Body of pancreas (tissue), 4 donors: ENCODE measurements at regions not wholly inside any gene's neighbourhood (a gene's known extent, or its start where the extent isn't known, plus 50 kb on each side); places are given as distances from the start of the nearest gene placed in this dataset.

ENCODE experiments used
- ATAC-seq: fragments of 150-250 bp; one replicate; pipeline ENCODE4 v1.9.1; 2016
- DNase-seq, 4 donors: peaks; one replicate each; pipeline ENCODE4 v3.0.0-alpha.2; 2019
- H3K27ac ChIP-seq, 4 donors: fragments of 200-600 bp; sonication (generic); 1 replicate in 3 of 4; 2 replicates in 1 of 4; pipeline versions ENCODE4 v1.5.1 to v1.6.1; 2016 to 2019; ENCODE audit warnings: mild to moderate bottlenecking in 1 of 4, mixed read lengths in 1 of 4, moderate library complexity in 1 of 4
- H3K27me3 ChIP-seq, 2 donors: fragments of 200-600 bp; sonication (generic); one replicate each; pipeline ENCODE4 v1.6.0; 2016; ENCODE audit warnings: mild to moderate bottlenecking in 1 of 2
- H3K36me3 ChIP-seq, 2 donors: fragments of 200-600 bp; sonication (generic); replicated peaks in 1 of 2; 2 replicates each; pipeline ENCODE4 v1.5.1; 2016; ENCODE audit warnings: low read depth in 2 of 2; ENCODE audit not compliant: insufficient read depth in 1 of 2
- H3K4me1 ChIP-seq: fragments of 200-600 bp; sonication (generic); one replicate; pipeline ENCODE4 v1.6.0; 2016
- H3K4me3 ChIP-seq, 2 donors: fragments of 200-600 bp; sonication (generic); 1 replicate in 1 of 2; 2 replicates in 1 of 2; pipeline ENCODE4 v1.5.1; 2016 to 2019
- H3K9me3 ChIP-seq, 3 donors: fragments of 200-600 bp; sonication (generic); 1 replicate in 2 of 3; 2 replicates in 1 of 3; pipeline ENCODE4 v1.5.1; 2016
- POLR2A ChIP-seq, 3 donors: fragments of 450-650 bp; IDR thresholded peaks; one replicate each; pipeline ENCODE4 v1.6.1; 2016; ENCODE audit warnings: antibody characterized with exemption in 3 of 3, mild to moderate bottlenecking in 2 of 3
- WGBS, 2 donors: methylation state at CpG; one replicate each; pipeline ENCODE4 v1.1.5; 2017; 5-methylcytosine and 5-hydroxymethylcytosine counted together
- intact Hi-C: fragments of 100-400 bp; cut with DNase I; formaldehyde crosslinking; loops from one replicate; pipeline ENCODE4 v1.15.1; 2023
- TF ChIP-seq, protein P1 (sequence below), 7 experiments: fragments of 450-650 bp in 4 of 7; fragments of 200-600 bp in 3 of 7; sonication (generic) in 3 of 7; IDR thresholded peaks; one replicate each; pipeline ENCODE4 v1.5.1; 2016 to 2019; ENCODE audit warnings: antibody characterized with exemption in 7 of 7

DNA sequence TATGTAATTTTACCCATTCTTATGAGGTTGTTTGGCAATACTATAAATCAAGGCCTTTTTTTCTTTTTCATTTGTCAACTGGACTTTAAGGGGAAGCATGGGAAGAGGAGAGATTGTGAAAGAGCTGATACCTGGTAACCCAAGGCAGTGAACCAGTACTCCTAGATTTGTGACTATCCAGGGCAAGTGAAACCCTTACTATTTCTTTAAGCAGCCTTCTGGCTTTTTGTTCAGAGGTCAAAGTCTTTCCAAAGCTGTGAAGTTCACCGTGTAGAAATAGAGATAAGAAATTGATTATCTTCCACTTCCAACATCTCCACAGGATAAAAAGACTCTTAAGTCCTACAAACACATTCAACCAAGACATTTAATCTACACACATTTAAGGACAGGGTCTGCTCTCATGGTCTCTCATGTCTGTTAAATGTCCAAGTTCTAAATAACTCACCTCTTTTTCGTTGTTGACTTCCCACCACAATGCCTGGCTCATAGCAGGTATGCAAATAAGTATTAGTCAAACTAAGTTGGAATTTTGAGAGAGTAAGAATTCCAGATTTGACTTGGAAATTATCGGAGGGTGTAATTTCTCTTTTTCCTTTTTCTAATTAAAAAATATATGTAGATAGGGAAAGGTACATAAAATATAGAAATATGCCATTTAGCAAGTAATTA, 485.8 kb downstream of the STK39 start:
- Histone ChIP-seq H3K4me3 (no peak overlapping the region), H3K27ac (peak overlapping the region in 1 of 4 donors; percentile 32), H3K9me3 (no peaks in the 10 kb centered on the region), H3K4me1 (peaks cover 23% of the 10 kb centered on the region), H3K36me3 (no peaks in the 10 kb centered on the region), H3K27me3 (no peaks in the 10 kb centered on the region)
- intact Hi-C loops: no loop called here
- 25 to 27% methylated on average over 3 of the region's 3 CpGs for WGBS, 2 donors
- ATAC-seq (peak; percentile 68), DNase-seq (no peak)
- TF ChIP-seq, protein P1, sequence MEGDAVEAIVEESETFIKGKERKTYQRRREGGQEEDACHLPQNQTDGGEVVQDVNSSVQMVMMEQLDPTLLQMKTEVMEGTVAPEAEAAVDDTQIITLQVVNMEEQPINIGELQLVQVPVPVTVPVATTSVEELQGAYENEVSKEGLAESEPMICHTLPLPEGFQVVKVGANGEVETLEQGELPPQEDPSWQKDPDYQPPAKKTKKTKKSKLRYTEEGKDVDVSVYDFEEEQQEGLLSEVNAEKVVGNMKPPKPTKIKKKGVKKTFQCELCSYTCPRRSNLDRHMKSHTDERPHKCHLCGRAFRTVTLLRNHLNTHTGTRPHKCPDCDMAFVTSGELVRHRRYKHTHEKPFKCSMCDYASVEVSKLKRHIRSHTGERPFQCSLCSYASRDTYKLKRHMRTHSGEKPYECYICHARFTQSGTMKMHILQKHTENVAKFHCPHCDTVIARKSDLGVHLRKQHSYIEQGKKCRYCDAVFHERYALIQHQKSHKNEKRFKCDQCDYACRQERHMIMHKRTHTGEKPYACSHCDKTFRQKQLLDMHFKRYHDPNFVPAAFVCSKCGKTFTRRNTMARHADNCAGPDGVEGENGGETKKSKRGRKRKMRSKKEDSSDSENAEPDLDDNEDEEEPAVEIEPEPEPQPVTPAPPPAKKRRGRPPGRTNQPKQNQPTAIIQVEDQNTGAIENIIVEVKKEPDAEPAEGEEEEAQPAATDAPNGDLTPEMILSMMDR (IDR thresholded peaks at IDR 0.05): no peak
- TF ChIP-seq POLR2A (IDR thresholded peaks at IDR 0.05): no peak

DNA sequence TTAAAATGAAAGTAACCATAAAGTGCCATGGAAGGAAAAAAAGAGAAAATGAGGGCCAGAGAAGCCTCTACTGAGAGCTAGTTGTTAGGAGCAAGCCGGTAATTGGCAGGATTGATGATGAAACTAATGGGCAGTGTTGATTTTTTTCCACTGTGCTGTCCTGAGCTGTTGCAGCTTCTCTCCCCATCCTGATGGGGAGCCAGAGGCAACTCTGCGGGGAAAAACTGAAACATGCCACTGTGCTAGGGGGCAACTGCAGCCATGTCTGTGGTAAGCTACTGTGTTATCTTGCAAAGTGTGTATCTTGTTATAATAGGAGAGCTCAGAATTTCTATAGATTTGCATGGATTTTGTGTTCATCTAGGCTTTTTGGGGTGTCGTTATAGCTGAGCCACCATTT, 487.9 kb downstream of the STK39 start:
- ATAC-seq (no peak), DNase-seq (no peak)
- H3K9me3 ChIP-seq: no peaks in the 10 kb centered on the region
- H3K4me1 ChIP-seq: peaks cover 23% of the 10 kb centered on the region
- WGBS, 2 donors: 79 to 90% methylated on average over 3 of the region's 3 CpGs
- H3K27ac ChIP-seq: no peak overlapping the region
- TF ChIP-seq POLR2A (IDR thresholded peaks at IDR 0.05): no peak
- TF ChIP-seq, protein P1 (IDR thresholded peaks at IDR 0.05): no peak
- H3K36me3 ChIP-seq: no peaks in the 10 kb centered on the region
- H3K4me3 ChIP-seq: no peak overlapping the region
- intact Hi-C loops: no loop called here
- no peaks in the 10 kb centered on the region for H3K27me3 ChIP-seq

DNA sequence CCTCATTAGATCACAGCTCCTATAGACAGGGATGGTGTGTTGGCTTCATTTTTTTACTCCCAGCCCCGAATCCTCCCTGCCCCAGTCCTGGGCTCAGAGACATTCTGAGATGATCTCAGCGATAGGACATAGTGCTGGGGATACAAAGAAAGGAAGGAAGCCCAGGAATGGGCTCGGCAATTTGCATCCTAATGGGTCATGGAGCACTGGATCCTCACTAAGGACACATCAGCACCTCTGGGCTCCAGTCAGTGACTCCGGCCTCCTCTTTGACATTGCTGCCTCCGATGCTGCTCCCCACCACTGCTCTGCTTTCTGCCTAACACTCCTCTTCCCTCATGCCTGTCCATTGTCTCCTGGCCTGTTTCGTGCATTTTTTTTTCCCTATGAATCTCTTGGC, 489.1 kb downstream of the STK39 start:
- Histone ChIP-seq H3K9me3 (no peaks in the 10 kb centered on the region), H3K4me1 (peaks cover 21% of the 10 kb centered on the region), H3K27ac (no peak overlapping the region), H3K36me3 (no peaks in the 10 kb centered on the region), H3K27me3 (no peaks in the 10 kb centered on the region), H3K4me3 (no peak overlapping the region)
- no peak for TF ChIP-seq POLR2A (IDR thresholded peaks at IDR 0.05)
- TF ChIP-seq, protein P1 (IDR thresholded peaks at IDR 0.05): no peak
- no peak for ATAC-seq
- WGBS, 2 donors: 84 to 86% methylated on average over 6 of the region's 6 CpGs
- DNase-seq: no peak
- intact Hi-C loops: no loop called here

DNA sequence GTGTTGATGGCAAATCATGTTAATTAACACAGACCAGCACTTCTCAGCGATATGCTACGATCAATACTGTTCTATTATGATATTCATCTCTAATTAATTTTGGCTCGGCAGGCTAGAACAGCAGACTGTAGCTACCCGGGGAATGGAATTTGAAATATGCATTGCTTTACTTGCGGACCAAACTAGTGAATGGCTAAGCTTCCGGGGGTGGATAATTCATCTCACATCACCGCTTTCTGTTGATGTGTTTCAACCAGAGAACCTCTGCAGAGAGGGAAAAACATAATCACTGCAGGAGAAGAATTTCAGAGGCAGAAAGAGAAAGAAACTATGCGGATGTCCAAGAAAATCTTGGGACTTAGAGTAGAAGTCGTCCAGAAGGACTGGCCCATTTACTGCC, 490.9 kb downstream of the STK39 start:
- no peak for TF ChIP-seq POLR2A (IDR thresholded peaks at IDR 0.05)
- TF ChIP-seq, protein P1 (IDR thresholded peaks at IDR 0.05): no peak
- Histone ChIP-seq H3K27ac (no peak overlapping the region), H3K4me1 (peaks cover 4% of the 10 kb centered on the region), H3K36me3 (no peaks in the 10 kb centered on the region), H3K9me3 (no peaks in the 10 kb centered on the region), H3K4me3 (no peak overlapping the region), H3K27me3 (no peaks in the 10 kb centered on the region)
- peak; percentile 58 for ATAC-seq
- DNase-seq: no peak
- intact Hi-C loops: no loop called here
- 47 to 50% methylated on average over 9 of the region's 9 CpGs for WGBS, 2 donors

DNA sequence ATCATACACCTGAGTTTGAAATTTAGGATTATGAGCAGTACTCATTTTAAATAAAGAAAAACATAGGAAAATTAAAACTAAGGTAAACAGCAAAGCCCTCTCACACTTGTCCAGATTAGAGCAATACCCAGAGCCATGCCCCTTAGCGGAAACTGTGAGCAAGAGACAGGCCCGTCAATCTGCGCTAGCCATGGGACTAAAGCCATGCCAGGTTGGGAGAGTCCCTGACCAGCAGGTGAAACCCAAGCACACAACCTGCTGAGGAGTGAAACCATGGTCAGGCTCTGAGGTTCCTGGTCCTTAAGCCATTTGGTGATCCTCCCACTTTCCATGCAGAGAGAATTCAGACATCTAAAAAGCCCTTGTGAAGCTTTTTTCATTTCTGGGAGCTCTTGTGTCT, 494.3 kb downstream of the STK39 start:
- intact Hi-C loops: no loop called here
- H3K27ac ChIP-seq: no peak overlapping the region

More for the DNA sequence above, 494.3 kb downstream of the STK39 start:
- TF ChIP-seq POLR2A (IDR thresholded peaks at IDR 0.05): no peak
- TF ChIP-seq, protein P1 (IDR thresholded peaks at IDR 0.05): no peak
- Histone ChIP-seq H3K27me3 (no peaks in the 10 kb centered on the region), H3K4me1 (no peaks in the 10 kb centered on the region), H3K36me3 (no peaks in the 10 kb centered on the region), H3K4me3 (no peak overlapping the region), H3K9me3 (no peaks in the 10 kb centered on the region)
- 87 to 93% methylated on average over 3 of the region's 3 CpGs for WGBS, 2 donors
- DNase-seq: no peak
- ATAC-seq: no peak
